ENCODE measurements at regions not wholly inside any gene's neighbourhood (a gene's known extent, or its start where the extent isn't known, plus 50 kb on each side); places are given as distances from the start of the nearest gene placed in this dataset.

GRCh38 chr2:118665784-118666529 lies 181.5 kb downstream of the EN1 start:
- Mint-ChIP-seq H3K27ac (no peak overlapping the region), H3K27me3 (ENCODE audit: low read depth) (no peaks in the 10 kb centered on the region), H3K36me3 (ENCODE audit: low read depth) (no peaks in the 10 kb centered on the region), H3K9me3 (no peaks in the 10 kb centered on the region), H3K4me3 (ENCODE audit: low read depth) (no peak overlapping the region), H3K4me1 (ENCODE audit: low read depth) (no peaks in the 10 kb centered on the region)
- intact Hi-C loops (cut with micrococcal nuclease), result no loop called here
- DNase-seq (ENCODE audit: low spot score), result no peak

- Mint-ChIP-seq H3K27me3 (ENCODE audit: low read depth) (no peaks in the 10 kb centered on the region), H3K9me3 (no peaks in the 10 kb centered on the region), H3K4me1 (ENCODE audit: low read depth) (no peaks in the 10 kb centered on the region), H3K4me3 (ENCODE audit: low read depth) (no peak overlapping the region), H3K36me3 (ENCODE audit: low read depth) (no peaks in the 10 kb centered on the region), H3K27ac (no peak overlapping the region)
- intact Hi-C loops (cut with micrococcal nuclease), result no loop called here
- DNase-seq (ENCODE audit: low spot score), result no peak
These were observed 186.3 kb downstream of the EN1 start for GRCh38 chr2:118661179-118661578.

- intact Hi-C loops (cut with micrococcal nuclease), result no loop called here
- H3K27me3 Mint-ChIP-seq (ENCODE audit: low read depth), result no peaks in the 10 kb centered on the region
- H3K27ac Mint-ChIP-seq, result no peak overlapping the region
- no peak for DNase-seq (ENCODE audit: low spot score)
- H3K36me3 Mint-ChIP-seq (ENCODE audit: low read depth), result no peaks in the 10 kb centered on the region
- no peaks in the 10 kb centered on the region for H3K9me3 Mint-ChIP-seq
- no peak overlapping the region for H3K4me3 Mint-ChIP-seq (ENCODE audit: low read depth)
- no peaks in the 10 kb centered on the region for H3K4me1 Mint-ChIP-seq (ENCODE audit: low read depth)
These were observed 188.8 kb downstream of the EN1 start for GRCh38 chr2:118658596-118659198.

GRCh38 chr2:118657466-118657865 lies 190.0 kb downstream of the EN1 start:
- Mint-ChIP-seq H3K9me3 (no peaks in the 10 kb centered on the region), H3K36me3 (ENCODE audit: low read depth) (no peaks in the 10 kb centered on the region), H3K27me3 (ENCODE audit: low read depth) (no peaks in the 10 kb centered on the region), H3K4me1 (ENCODE audit: low read depth) (no peaks in the 10 kb centered on the region), H3K27ac (no peak overlapping the region), H3K4me3 (ENCODE audit: low read depth) (no peak overlapping the region)
- DNase-seq (ENCODE audit: low spot score), result no peak
- intact Hi-C loops (cut with micrococcal nuclease), result no loop called here

- H3K4me1 Mint-ChIP-seq (ENCODE audit: low read depth), result no peaks in the 10 kb centered on the region
- H3K9me3 Mint-ChIP-seq, result peaks cover 6% of the 10 kb centered on the region
- no peak for DNase-seq (ENCODE audit: low spot score)
- H3K27me3 Mint-ChIP-seq (ENCODE audit: low read depth), result peaks cover 3% of the 10 kb centered on the region
- intact Hi-C loops (cut with micrococcal nuclease), result no loop called here
- no peak overlapping the region for H3K4me3 Mint-ChIP-seq (ENCODE audit: low read depth)
- no peaks in the 10 kb centered on the region for H3K36me3 Mint-ChIP-seq (ENCODE audit: low read depth)
- no peak overlapping the region for H3K27ac Mint-ChIP-seq
These were observed 192.5 kb downstream of the EN1 start for GRCh38 chr2:118654945-118655344.

- intact Hi-C loops (cut with micrococcal nuclease), result no loop called here
- Mint-ChIP-seq H3K27ac (no peak overlapping the region), H3K4me1 (ENCODE audit: low read depth) (no peaks in the 10 kb centered on the region)
These were observed 197.1 kb downstream of the EN1 start for GRCh38 chr2:118650327-118650726.

GRCh38 chr2:118645876-118646275 lies 201.6 kb downstream of the EN1 start:
- H3K36me3 Mint-ChIP-seq (ENCODE audit: low read depth), result no peaks in the 10 kb centered on the region
- DNase-seq (ENCODE audit: low spot score), result no peak
- no peaks in the 10 kb centered on the region for H3K4me1 Mint-ChIP-seq (ENCODE audit: low read depth)
- H3K9me3 Mint-ChIP-seq, result peaks cover 4% of the 10 kb centered on the region
- intact Hi-C loops (cut with micrococcal nuclease), result no loop called here
- no peak overlapping the region for H3K27ac Mint-ChIP-seq
- peaks cover 2% of the 10 kb centered on the region for H3K27me3 Mint-ChIP-seq (ENCODE audit: low read depth)
- no peak overlapping the region for H3K4me3 Mint-ChIP-seq (ENCODE audit: low read depth)

More at GRCh38 chr2:118650327-118650726, 197.1 kb downstream of the EN1 start:
- Mint-ChIP-seq H3K27me3 (ENCODE audit: low read depth) (peaks cover 3% of the 10 kb centered on the region), H3K36me3 (ENCODE audit: low read depth) (no peaks in the 10 kb centered on the region), H3K9me3 (peaks cover 6% of the 10 kb centered on the region), H3K4me3 (ENCODE audit: low read depth) (no peak overlapping the region)
- DNase-seq (ENCODE audit: low spot score), result no peak

- DNase-seq (ENCODE audit: low spot score), result no peak
- H3K27me3 Mint-ChIP-seq (ENCODE audit: low read depth), result no peaks in the 10 kb centered on the region
- no peaks in the 10 kb centered on the region for H3K4me1 Mint-ChIP-seq (ENCODE audit: low read depth)
- H3K9me3 Mint-ChIP-seq, result no peaks in the 10 kb centered on the region
- H3K4me3 Mint-ChIP-seq (ENCODE audit: low read depth), result no peak overlapping the region
- no peak overlapping the region for H3K27ac Mint-ChIP-seq
- no peaks in the 10 kb centered on the region for H3K36me3 Mint-ChIP-seq (ENCODE audit: low read depth)
- intact Hi-C loops (cut with micrococcal nuclease), result no loop called here
These were observed 203.3 kb downstream of the EN1 start for GRCh38 chr2:118644190-118644589.

- Mint-ChIP-seq H3K27me3 (ENCODE audit: low read depth) (no peaks in the 10 kb centered on the region), H3K36me3 (ENCODE audit: low read depth) (no peaks in the 10 kb centered on the region), H3K27ac (no peak overlapping the region), H3K4me1 (ENCODE audit: low read depth) (no peaks in the 10 kb centered on the region), H3K9me3 (no peaks in the 10 kb centered on the region), H3K4me3 (ENCODE audit: low read depth) (no peak overlapping the region)
- intact Hi-C loops (cut with micrococcal nuclease), result no loop called here
- DNase-seq (ENCODE audit: low spot score), result no peak
These were observed 204.2 kb downstream of the EN1 start for GRCh38 chr2:118643294-118643693.

GRCh38 chr2:118642501-118642900 lies 204.9 kb downstream of the EN1 start:
- no peak overlapping the region for H3K27ac Mint-ChIP-seq
- no peaks in the 10 kb centered on the region for H3K36me3 Mint-ChIP-seq (ENCODE audit: low read depth)
- DNase-seq (ENCODE audit: low spot score), result no peak
- H3K27me3 Mint-ChIP-seq (ENCODE audit: low read depth), result no peaks in the 10 kb centered on the region
- H3K9me3 Mint-ChIP-seq, result no peaks in the 10 kb centered on the region
- intact Hi-C loops (cut with micrococcal nuclease), result no loop called here
- no peak overlapping the region for H3K4me3 Mint-ChIP-seq (ENCODE audit: low read depth)
- no peaks in the 10 kb centered on the region for H3K4me1 Mint-ChIP-seq (ENCODE audit: low read depth)

- Mint-ChIP-seq H3K4me3 (ENCODE audit: low read depth) (no peak overlapping the region), H3K36me3 (ENCODE audit: low read depth) (no peaks in the 10 kb centered on the region), H3K27me3 (ENCODE audit: low read depth) (no peaks in the 10 kb centered on the region), H3K4me1 (ENCODE audit: low read depth) (no peaks in the 10 kb centered on the region), H3K27ac (no peak overlapping the region), H3K9me3 (no peaks in the 10 kb centered on the region)
- intact Hi-C loops (cut with micrococcal nuclease), result no loop called here
- DNase-seq (ENCODE audit: low spot score), result no peak
These were observed 205.7 kb downstream of the EN1 start for GRCh38 chr2:118641711-118642110.

- Mint-ChIP-seq H3K4me1 (ENCODE audit: low read depth) (no peaks in the 10 kb centered on the region), H3K9me3 (no peaks in the 10 kb centered on the region), H3K4me3 (ENCODE audit: low read depth) (no peak overlapping the region), H3K27ac (no peak overlapping the region), H3K36me3 (ENCODE audit: low read depth) (no peaks in the 10 kb centered on the region), H3K27me3 (ENCODE audit: low read depth) (no peaks in the 10 kb centered on the region)
- DNase-seq (ENCODE audit: low spot score), result no peak
- intact Hi-C loops (cut with micrococcal nuclease), result no loop called here
These were observed 208.1 kb downstream of the EN1 start for GRCh38 chr2:118639371-118639770.

GRCh38 chr2:118638453-118638852 lies 209.0 kb downstream of the EN1 start:
- Mint-ChIP-seq H3K36me3 (ENCODE audit: low read depth) (no peaks in the 10 kb centered on the region), H3K9me3 (no peaks in the 10 kb centered on the region), H3K4me1 (ENCODE audit: low read depth) (no peaks in the 10 kb centered on the region), H3K27me3 (ENCODE audit: low read depth) (no peaks in the 10 kb centered on the region), H3K4me3 (ENCODE audit: low read depth) (no peak overlapping the region), H3K27ac (no peak overlapping the region)
- DNase-seq (ENCODE audit: low spot score), result no peak
- intact Hi-C loops (cut with micrococcal nuclease), result no loop called here
